DOHH2 (cell line): ENCODE measurements at regions not wholly inside any gene's neighbourhood (a gene's known extent, or its start where the extent isn't known, plus 50 kb on each side); places are given as distances from the start of the nearest gene placed in this dataset.

ENCODE experiments used
- H3F3A ChIP-seq: fragments of 200-600 bp; sonication (generic), shearing (Covaris generic); 2 replicates; pipeline ENCODE4 v1.6.0; 2016; ENCODE audit warnings: antibody characterized with exemption, mild to moderate bottlenecking; ENCODE audit not compliant: control insufficient read depth, insufficient read depth
- H3K27ac ChIP-seq: fragments of 200-600 bp; sonication (generic); 2 replicates; pipeline ENCODE4 v1.5.1; 2014; ENCODE audit warnings: low read depth, mild to moderate bottlenecking, low read length, moderate library complexity
- H3K27me3 ChIP-seq: fragments of 200-600 bp; sonication (generic); 2 replicates; pipeline ENCODE4 v1.6.1; 2014; ENCODE audit warnings: mild to moderate bottlenecking, low read length, mixed read lengths; ENCODE audit not compliant: control insufficient read depth
- H3K36me3 ChIP-seq: fragments of 200-600 bp; sonication (generic); 2 replicates; pipeline ENCODE4 v1.6.1; 2014; ENCODE audit warnings: mild to moderate bottlenecking, low read length, moderate library complexity, mixed read lengths; ENCODE audit not compliant: control insufficient read depth
- H3K4me1 ChIP-seq: fragments of 200-600 bp; sonication (generic); 2 replicates; pipeline ENCODE4 v1.6.1; 2014; ENCODE audit warnings: mild to moderate bottlenecking, low read length, mixed read lengths; ENCODE audit not compliant: control insufficient read depth
- H3K4me2 ChIP-seq: fragments of 200-600 bp; sonication (generic); 2 replicates; pipeline ENCODE4 v1.6.0; 2014; ENCODE audit warnings: mild to moderate bottlenecking, low read length, moderate library complexity
- H3K4me3 ChIP-seq: fragments of 200-600 bp; sonication (generic); 2 replicates; pipeline ENCODE4 v1.5.1; 2014; ENCODE audit warnings: mild to moderate bottlenecking, low read length, mixed read lengths
- H3K79me2 ChIP-seq: fragments of 200-600 bp; sonication (generic); 2 replicates; pipeline ENCODE4 v1.6.1; 2014; ENCODE audit warnings: mild to moderate bottlenecking, low read length, mixed read lengths; ENCODE audit not compliant: control insufficient read depth
- H3K9me2 ChIP-seq: fragments of 200-600 bp; sonication (generic); replicated peaks from 2 replicates; pipeline ENCODE4 v1.6.1; 2014; ENCODE audit warnings: mild to moderate bottlenecking, low read length, mixed read lengths; ENCODE audit not compliant: control insufficient read depth
- H3K9me3 ChIP-seq: fragments of 200-600 bp; sonication (generic); 2 replicates; pipeline ENCODE4 v1.6.1; 2014; ENCODE audit warnings: antibody characterized with exemption, low read length, mixed read lengths; ENCODE audit not compliant: control insufficient read depth, insufficient read depth
- H4K20me1 ChIP-seq: fragments of 200-600 bp; sonication (generic); 2 replicates; pipeline ENCODE4 v1.6.0; 2014; ENCODE audit warnings: low read depth, mild to moderate bottlenecking, antibody characterized with exemption, low read length, moderate library complexity; ENCODE audit not compliant: control insufficient read depth, insufficient read depth
- CTCF ChIP-seq: fragments of 200-600 bp; sonication (generic); IDR thresholded peaks from one replicate; pipeline ENCODE4 v1.5.1; 2014; ENCODE audit warnings: antibody characterized with exemption, mild to moderate bottlenecking, low read depth, low read length; ENCODE audit not compliant: poor library complexity, severe bottlenecking
- EZH2phosphoT487 ChIP-seq: fragments of 200-600 bp; sonication (generic); IDR thresholded peaks from 2 replicates; pipeline ENCODE4 v1.6.1; 2017; ENCODE audit warnings: borderline replicate concordance, mild to moderate bottlenecking, antibody characterized with exemption, low read length, moderate library complexity, mixed read lengths

GRCh38 chr3:151625086-151625485 lies 108.6 kb upstream of the AADACL2 start:
- TF ChIP-seq CTCF (no peak), EZH2phosphoT487 (no peak)
- Histone ChIP-seq H3K79me2 (no peaks in the 10 kb centered on the region), H3K9me3 (no peaks in the 10 kb centered on the region)

DNA sequence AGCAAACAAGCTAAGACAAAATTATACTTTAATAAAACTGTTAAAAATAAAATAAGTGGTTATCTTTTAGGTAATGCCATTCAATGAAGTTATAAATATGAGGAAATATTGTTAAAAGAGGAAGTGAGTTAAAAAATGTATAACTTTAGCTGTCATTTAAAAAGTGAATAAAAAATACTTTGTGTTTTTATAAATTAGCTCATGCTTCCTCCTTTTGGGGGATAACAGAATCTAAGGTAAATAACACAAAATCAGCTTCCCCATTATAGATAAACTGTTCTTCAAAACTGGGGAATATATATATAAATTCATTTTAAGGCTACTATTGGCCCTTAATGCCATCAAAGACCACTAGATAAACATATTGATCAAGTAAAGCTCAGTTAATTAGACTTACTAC lies 113.7 kb upstream of the AADACL2 start:
- no peak overlapping the region for H3K4me3 ChIP-seq
- no peak overlapping the region for H3K4me2 ChIP-seq
- TF ChIP-seq CTCF = no peak
- no peak for TF ChIP-seq EZH2phosphoT487
- H3F3A ChIP-seq = no peaks in the 10 kb centered on the region
- no peaks in the 10 kb centered on the region for H3K9me3 ChIP-seq
- no peaks in the 10 kb centered on the region for H3K9me2 ChIP-seq
- H3K27me3 ChIP-seq = no peaks in the 10 kb centered on the region
- H4K20me1 ChIP-seq = no peaks in the 10 kb centered on the region
- no peak overlapping the region for H3K27ac ChIP-seq
- no peaks in the 10 kb centered on the region for H3K36me3 ChIP-seq
- H3K79me2 ChIP-seq = no peaks in the 10 kb centered on the region
- H3K4me1 ChIP-seq = no peaks in the 10 kb centered on the region

More at GRCh38 chr3:151625086-151625485, 108.6 kb upstream of the AADACL2 start:
- Histone ChIP-seq H3K4me1 (no peaks in the 10 kb centered on the region), H3K4me2 (no peak overlapping the region), H3K9me2 (no peaks in the 10 kb centered on the region), H3K4me3 (no peak overlapping the region), H3K27me3 (no peaks in the 10 kb centered on the region), H3K36me3 (no peaks in the 10 kb centered on the region), H3F3A (no peaks in the 10 kb centered on the region), H4K20me1 (no peaks in the 10 kb centered on the region), H3K27ac (no peak overlapping the region)

DNA sequence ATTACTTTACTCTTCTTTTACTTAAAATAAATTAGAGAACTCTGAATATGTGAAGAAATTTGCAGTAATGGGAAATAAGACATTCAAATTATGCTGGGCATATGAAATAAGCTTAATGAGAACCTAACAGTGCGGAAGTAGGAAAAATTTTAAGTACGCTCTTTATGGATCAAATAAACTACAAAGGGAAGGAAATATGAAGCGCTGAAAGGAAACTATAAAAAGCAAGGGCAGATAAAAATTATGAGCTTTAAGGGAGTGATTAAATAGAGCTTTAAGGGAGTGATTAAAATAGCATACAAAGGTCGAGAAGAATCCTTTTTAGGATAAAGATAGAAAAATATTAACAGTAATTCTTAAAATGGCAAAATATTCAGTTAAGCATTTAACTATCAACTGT lies 118.3 kb upstream of the AADACL2 start:
- TF ChIP-seq EZH2phosphoT487 = no peak
- no peak for TF ChIP-seq CTCF
- Histone ChIP-seq H3K79me2 (no peaks in the 10 kb centered on the region), H3F3A (no peaks in the 10 kb centered on the region), H3K9me2 (no peaks in the 10 kb centered on the region), H3K36me3 (no peaks in the 10 kb centered on the region), H3K27me3 (no peaks in the 10 kb centered on the region), H3K4me3 (no peak overlapping the region), H3K9me3 (no peaks in the 10 kb centered on the region), H3K4me1 (no peaks in the 10 kb centered on the region), H4K20me1 (no peaks in the 10 kb centered on the region), H3K27ac (no peak overlapping the region), H3K4me2 (no peak overlapping the region)

DNA sequence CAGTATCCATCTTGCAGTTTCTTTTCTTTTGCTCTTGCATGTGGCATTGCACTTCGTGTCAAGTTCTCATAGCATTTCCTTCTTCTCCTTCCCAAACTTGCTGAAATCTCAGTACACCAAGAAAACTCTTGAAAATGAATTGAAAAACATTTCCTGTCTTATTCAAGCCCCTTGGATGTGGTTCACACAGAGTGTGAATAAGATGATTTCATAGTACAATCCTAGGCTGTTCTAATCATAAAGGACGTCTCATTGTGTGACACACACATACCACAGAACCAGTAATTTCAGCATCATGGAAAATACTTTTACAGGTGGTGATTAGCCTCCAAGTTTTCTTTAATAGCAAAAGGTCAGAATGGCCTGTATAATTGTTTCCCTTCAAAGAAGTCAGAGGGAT lies 121.6 kb upstream of the AADACL2 start:
- no peaks in the 10 kb centered on the region for H3K36me3 ChIP-seq
- no peak for TF ChIP-seq CTCF
- H3K79me2 ChIP-seq = no peaks in the 10 kb centered on the region

More for the DNA sequence above, 121.6 kb upstream of the AADACL2 start:
- Histone ChIP-seq H3F3A (no peaks in the 10 kb centered on the region), H3K9me3 (no peaks in the 10 kb centered on the region), H3K4me2 (no peak overlapping the region), H3K4me3 (no peak overlapping the region), H4K20me1 (no peaks in the 10 kb centered on the region), H3K4me1 (no peaks in the 10 kb centered on the region), H3K27me3 (no peaks in the 10 kb centered on the region), H3K9me2 (no peaks in the 10 kb centered on the region), H3K27ac (no peak overlapping the region)
